ENCODE measurements at regions not wholly inside any gene's neighbourhood (a gene's known extent, or its start where the extent isn't known, plus 50 kb on each side); places are given as distances from the start of the nearest gene placed in this dataset.

DNA sequence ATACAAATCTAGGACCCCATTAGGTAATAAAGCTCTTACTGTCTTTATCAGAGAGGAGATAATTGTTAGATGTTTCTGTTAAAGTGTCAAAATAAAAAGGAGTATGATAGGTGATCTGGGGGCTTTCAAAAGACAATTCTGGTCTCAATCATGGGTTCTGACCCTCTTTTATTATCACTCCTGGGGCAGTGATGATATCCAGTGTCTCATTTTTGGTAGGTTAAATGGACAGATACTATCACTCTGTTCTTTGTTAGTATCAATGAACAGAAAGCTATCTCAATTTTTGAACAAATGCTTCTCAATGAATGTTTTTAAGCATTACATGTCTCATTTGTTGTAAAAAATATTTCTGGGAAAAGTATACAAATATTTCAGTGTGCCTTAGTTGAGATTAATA lies 405.9 kb downstream of the MLLT3 start:
- intact Hi-C loops (cut with DNase I; ENCODE audit: low total_unique reads): no loop called here
- Histone ChIP-seq H3K27me3 (replicated peaks in 1 of 7) (no peaks in the 10 kb centered on the region), H3K36me3 (no peaks in the 10 kb centered on the region), H3K27ac (no peak overlapping the region), H3K4me1 (no peaks in the 10 kb centered on the region), H3K9me3 (no peaks in the 10 kb centered on the region), H3K4me3 (no peak overlapping the region)
- TF ChIP-seq POLR2A (IDR thresholded peaks at IDR 0.05) (no peak), POLR2AphosphoS5 (IDR thresholded peaks at IDR 0.05) (no peak)
- TF ChIP-seq, protein P1, sequence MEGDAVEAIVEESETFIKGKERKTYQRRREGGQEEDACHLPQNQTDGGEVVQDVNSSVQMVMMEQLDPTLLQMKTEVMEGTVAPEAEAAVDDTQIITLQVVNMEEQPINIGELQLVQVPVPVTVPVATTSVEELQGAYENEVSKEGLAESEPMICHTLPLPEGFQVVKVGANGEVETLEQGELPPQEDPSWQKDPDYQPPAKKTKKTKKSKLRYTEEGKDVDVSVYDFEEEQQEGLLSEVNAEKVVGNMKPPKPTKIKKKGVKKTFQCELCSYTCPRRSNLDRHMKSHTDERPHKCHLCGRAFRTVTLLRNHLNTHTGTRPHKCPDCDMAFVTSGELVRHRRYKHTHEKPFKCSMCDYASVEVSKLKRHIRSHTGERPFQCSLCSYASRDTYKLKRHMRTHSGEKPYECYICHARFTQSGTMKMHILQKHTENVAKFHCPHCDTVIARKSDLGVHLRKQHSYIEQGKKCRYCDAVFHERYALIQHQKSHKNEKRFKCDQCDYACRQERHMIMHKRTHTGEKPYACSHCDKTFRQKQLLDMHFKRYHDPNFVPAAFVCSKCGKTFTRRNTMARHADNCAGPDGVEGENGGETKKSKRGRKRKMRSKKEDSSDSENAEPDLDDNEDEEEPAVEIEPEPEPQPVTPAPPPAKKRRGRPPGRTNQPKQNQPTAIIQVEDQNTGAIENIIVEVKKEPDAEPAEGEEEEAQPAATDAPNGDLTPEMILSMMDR (IDR thresholded peaks at IDR 0.05 in 8 of 11, conservative IDR thresholded peaks at IDR 0.05 in 3 of 11): no peak
- no peak for DNase-seq

- no peak overlapping the region for H3K27ac ChIP-seq
- H3K4me1 ChIP-seq: no peaks in the 10 kb centered on the region
- TF ChIP-seq POLR2A (IDR thresholded peaks at IDR 0.05) (no peak), POLR2AphosphoS5 (IDR thresholded peaks at IDR 0.05) (no peak)
- TF ChIP-seq, protein P1 (IDR thresholded peaks at IDR 0.05 in 8 of 11, conservative IDR thresholded peaks at IDR 0.05 in 3 of 11): no peak
- intact Hi-C loops (cut with DNase I; ENCODE audit: low total_unique reads): no loop called here
- no peak overlapping the region for H3K4me3 ChIP-seq
- H3K9me3 ChIP-seq: no peaks in the 10 kb centered on the region
- WGBS, 5 donors: 88 to 94% (median 90%) methylated on average over 2 of the region's 2 CpGs
- no peaks in the 10 kb centered on the region for H3K36me3 ChIP-seq
- no peak for DNase-seq
- H3K27me3 ChIP-seq (replicated peaks in 1 of 7): peaks cover 0 to 3% (median 0%) of the 10 kb centered on the region in 7 donors
Measured at GRCh38 chr9:20215552-20215951, 406.7 kb downstream of the MLLT3 start.

DNA sequence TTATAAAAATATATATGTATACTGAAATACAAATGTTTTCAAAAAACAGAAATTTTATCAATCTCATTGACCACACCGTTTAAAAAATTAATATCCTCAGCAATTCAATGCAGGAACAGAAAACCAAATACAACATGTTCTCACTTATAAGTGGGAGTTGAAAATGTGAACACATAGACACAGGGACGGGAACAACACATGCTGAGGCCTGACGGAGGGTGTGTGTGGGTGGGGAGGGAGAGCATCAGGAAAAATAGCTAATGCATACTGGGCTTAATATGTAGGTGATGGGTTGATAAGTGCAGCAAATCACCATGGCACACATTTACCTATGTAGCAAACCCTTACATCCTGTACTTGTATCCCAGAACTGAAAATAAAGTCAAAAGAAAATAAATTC lies 409.5 kb downstream of the MLLT3 start:
- WGBS, 5 donors: 88 to 93% (median 89%) methylated on average over 3 of the region's 3 CpGs
- no peak overlapping the region for H3K4me3 ChIP-seq
- TF ChIP-seq, protein P1 (IDR thresholded peaks at IDR 0.05 in 8 of 11, conservative IDR thresholded peaks at IDR 0.05 in 3 of 11): no peak
- no peak for TF ChIP-seq POLR2AphosphoS5 (IDR thresholded peaks at IDR 0.05)
- TF ChIP-seq POLR2A (IDR thresholded peaks at IDR 0.05): no peak
- H3K9me3 ChIP-seq: no peaks in the 10 kb centered on the region
- no peak for DNase-seq
- H3K27me3 ChIP-seq (replicated peaks in 1 of 7): peaks cover 0 to 3% (median 0%) of the 10 kb centered on the region in 7 donors
- intact Hi-C loops (cut with DNase I; ENCODE audit: low total_unique reads): no loop called here
- no peak overlapping the region for H3K27ac ChIP-seq
- H3K4me1 ChIP-seq: peaks cover 0 to 3% (median 0%) of the 10 kb centered on the region in 6 donors
- H3K36me3 ChIP-seq: no peaks in the 10 kb centered on the region

GRCh38 chr9:20209391-20210340 lies 412.6 kb downstream of the MLLT3 start:
- Histone ChIP-seq H3K27ac (no peak overlapping the region), H3K36me3 (no peaks in the 10 kb centered on the region), H3K4me1 (peaks cover 0 to 3% (median 0%) of the 10 kb centered on the region in 6 donors), H3K27me3 (replicated peaks in 1 of 7) (peaks cover 0 to 3% (median 0%) of the 10 kb centered on the region in 7 donors), H3K9me3 (no peaks in the 10 kb centered on the region), H3K4me3 (no peak overlapping the region)
- no peak for TF ChIP-seq POLR2A (IDR thresholded peaks at IDR 0.05)
- TF ChIP-seq, protein P1 (IDR thresholded peaks at IDR 0.05 in 8 of 11, conservative IDR thresholded peaks at IDR 0.05 in 3 of 11): no peak
- no peak for TF ChIP-seq POLR2AphosphoS5 (IDR thresholded peaks at IDR 0.05)
- intact Hi-C loops (cut with DNase I; ENCODE audit: low total_unique reads): no loop called here
- WGBS, 5 donors: 44 to 71% (median 56%) methylated on average over 7 of the region's 7 CpGs
- DNase-seq: no peak

All from spleen (tissue), 11 donors.